HEK293 (cell line): ENCODE measurements at regions not wholly inside any gene's neighbourhood (a gene's known extent, or its start where the extent isn't known, plus 50 kb on each side); places are given as distances from the start of the nearest gene placed in this dataset.

Source experiments
- CTCF ChIA-PET: fragments of 350-600 bp; formaldehyde crosslinking; extraction: SDS; loops from one replicate; lab custom pipeline; 2021; ENCODE audit warnings: antibody characterized with exemption; lab: Yijun Ruan, JAX
- POLR2A ChIA-PET: fragments of 300-600 bp; formaldehyde crosslinking; extraction: SDS; loops from one replicate; lab custom pipeline; 2020; ENCODE audit warnings: antibody characterized with exemption, inconsistent platforms; lab: Yijun Ruan, JAX
- H3K27ac ChIP-seq: fragments of 200-500 bp; sonication (Bioruptor generic); 2 replicates; pipeline ENCODE4 v1.5.1; 2014; ENCODE audit warnings: low read depth, low read length, control low read depth, inconsistent platforms; ENCODE audit errors: extremely low read depth
- H3K36me3 ChIP-seq, 2 experiments: fragments of 200-500 bp in 1 of 2; sonication (Bioruptor generic) in 1 of 2; 1 replicate in 1 of 2; 2 replicates in 1 of 2; pipeline ENCODE4 v1.5.1; 2014 to 2017; ENCODE audit warnings: inconsistent platforms in 2 of 2, low read length in 2 of 2; ENCODE audit not compliant: control insufficient read depth in 2 of 2, insufficient read depth in 1 of 2
- H3K4me1 ChIP-seq: fragments of 200-500 bp; sonication (Bioruptor generic); 2 replicates; pipeline ENCODE4 v1.5.1; 2014; ENCODE audit warnings: mild to moderate bottlenecking, low read length, inconsistent platforms; ENCODE audit not compliant: control insufficient read depth, insufficient read depth
- H3K4me3 ChIP-seq: 2 replicates; pipeline ENCODE4 v1.5.1; 2011; ENCODE audit warnings: low read depth, mild to moderate bottlenecking, control low read depth, low read length, moderate library complexity
- H3K9me3 ChIP-seq: fragments of 200-500 bp; sonication (Bioruptor generic); 2 replicates; pipeline ENCODE4 v1.5.1; 2014; ENCODE audit warnings: low read depth, low read length, inconsistent platforms; ENCODE audit not compliant: control insufficient read depth, insufficient read depth
- GLI2 ChIP-seq: fragments of 450-650 bp; formaldehyde crosslinking; IDR thresholded peaks from 2 replicates; pipeline ENCODE4; 2017; ENCODE audit warnings: missing biosample characterization, missing genetic modification characterization, low read depth, borderline replicate concordance
- GLIS2 ChIP-seq: fragments of 450-650 bp; formaldehyde crosslinking; IDR thresholded peaks from 2 replicates; pipeline ENCODE4 v1.5.1; 2016; ENCODE audit warnings: missing biosample characterization, missing genetic modification characterization
- HOXA7 ChIP-seq: sonication (generic); formaldehyde crosslinking; IDR thresholded peaks from 2 replicates; pipeline ENCODE4 v1.8.1; 2022; ENCODE audit warnings: missing genetic modification reagents, borderline replicate concordance
- IKZF3 ChIP-seq: fragments of 450-650 bp; IDR thresholded peaks from 2 replicates; pipeline ENCODE4 v1.5.0; 2018; ENCODE audit warnings: missing biosample characterization, mild to moderate bottlenecking, missing genetic modification characterization, moderate library complexity
- KLF7 ChIP-seq: fragments of 450-650 bp; formaldehyde crosslinking; IDR thresholded peaks from 2 replicates; pipeline ENCODE4 v1.5.1; 2016; ENCODE audit warnings: missing biosample characterization, missing genetic modification characterization, borderline replicate concordance
- KLF8 ChIP-seq: fragments of 450-650 bp; formaldehyde crosslinking; IDR thresholded peaks from 2 replicates; pipeline ENCODE4 v1.5.1; 2016; ENCODE audit warnings: missing biosample characterization, missing genetic modification characterization
- SALL2 ChIP-seq: fragments of 450-650 bp; formaldehyde crosslinking; IDR thresholded peaks from 2 replicates; pipeline ENCODE4 v1.5.0; 2017; ENCODE audit warnings: missing biosample characterization, mild to moderate bottlenecking, missing genetic modification characterization, borderline replicate concordance
- ZFP69B ChIP-seq: fragments of 450-650 bp; formaldehyde crosslinking; IDR thresholded peaks from 2 replicates; pipeline ENCODE4 v1.5.1; 2016; ENCODE audit warnings: missing biosample characterization, missing genetic modification characterization
- ZIC2 ChIP-seq: fragments of 450-650 bp; formaldehyde crosslinking; IDR thresholded peaks from 2 replicates; pipeline ENCODE4 v1.5.1; 2016; ENCODE audit warnings: missing biosample characterization, missing genetic modification characterization
- ZNF121 ChIP-seq: fragments of 450-650 bp; formaldehyde crosslinking; IDR thresholded peaks from 2 replicates; pipeline ENCODE4 v1.5.1; 2016; ENCODE audit warnings: missing biosample characterization, missing genetic modification characterization
- ZNF133 ChIP-seq: fragments of 450-650 bp; formaldehyde crosslinking; IDR thresholded peaks from 2 replicates; pipeline ENCODE4 v1.5.1; 2016; ENCODE audit warnings: missing biosample characterization, missing genetic modification characterization
- ZNF140 ChIP-seq: fragments of 450-650 bp; formaldehyde crosslinking; IDR thresholded peaks from 2 replicates; pipeline ENCODE4 v1.5.1; 2016; ENCODE audit warnings: missing biosample characterization, missing genetic modification characterization
- ZNF169 ChIP-seq: fragments of 450-650 bp; formaldehyde crosslinking; IDR thresholded peaks from 2 replicates; pipeline ENCODE4 v1.5.1; 2016; ENCODE audit warnings: missing biosample characterization, missing genetic modification characterization
- ZNF221 ChIP-seq: fragments of 450-650 bp; formaldehyde crosslinking; IDR thresholded peaks from 2 replicates; pipeline ENCODE4 v1.5.1; 2017; ENCODE audit warnings: missing biosample characterization, missing genetic modification characterization, borderline replicate concordance
- ZNF394 ChIP-seq: fragments of 450-650 bp; formaldehyde crosslinking; IDR thresholded peaks from 2 replicates; pipeline ENCODE4 v1.5.1; 2016; ENCODE audit warnings: missing biosample characterization, missing genetic modification characterization, mild to moderate bottlenecking, moderate library complexity, borderline replicate concordance
- ZNF510 ChIP-seq: fragments of 450-650 bp; formaldehyde crosslinking; IDR thresholded peaks from 2 replicates; pipeline ENCODE4 v1.5.1; 2018; ENCODE audit warnings: mild to moderate bottlenecking, missing genetic modification characterization, missing biosample characterization; ENCODE audit not compliant: insufficient replicate concordance
- ZNF544 ChIP-seq: fragments of 450-650 bp; formaldehyde crosslinking; IDR thresholded peaks from 2 replicates; pipeline ENCODE4 v1.5.0; 2017; ENCODE audit warnings: missing biosample characterization, missing genetic modification characterization
- ZNF600 ChIP-seq: fragments of 450-650 bp; formaldehyde crosslinking; IDR thresholded peaks from 2 replicates; pipeline ENCODE4 v1.5.1; 2016; ENCODE audit warnings: missing biosample characterization, missing genetic modification characterization
- ZNF623 ChIP-seq: fragments of 450-650 bp; formaldehyde crosslinking; IDR thresholded peaks from 2 replicates; pipeline ENCODE4 v1.5.1; 2016; ENCODE audit warnings: missing biosample characterization, missing genetic modification characterization
- ZNF701 ChIP-seq: fragments of 450-650 bp; formaldehyde crosslinking; IDR thresholded peaks from 2 replicates; pipeline ENCODE4 v1.5.1; 2016; ENCODE audit warnings: missing biosample characterization, missing genetic modification characterization
- ZNF837 ChIP-seq: fragments of 450-650 bp; formaldehyde crosslinking; IDR thresholded peaks from 2 replicates; pipeline ENCODE4 v1.5.1; 2016; ENCODE audit warnings: missing biosample characterization, missing genetic modification characterization
- ZSCAN30 ChIP-seq: fragments of 450-650 bp; IDR thresholded peaks from 2 replicates; pipeline ENCODE4 v1.5.1; 2018; ENCODE audit warnings: missing biosample characterization, mild to moderate bottlenecking, missing genetic modification characterization, moderate library complexity
- TF ChIP-seq, protein P1 (sequence below): fragments of 450-650 bp; formaldehyde crosslinking; conservative IDR thresholded peaks from 2 replicates; pipeline ENCODE4 v1.5.1; 2016; ENCODE audit warnings: low read depth, missing biosample characterization, missing genetic modification characterization
- TF ChIP-seq, protein P2 (sequence below): fragments of 450-650 bp; formaldehyde crosslinking; IDR thresholded peaks from 2 replicates; pipeline ENCODE4 v1.5.1; 2016; ENCODE audit warnings: missing biosample characterization, missing genetic modification characterization
- TF ChIP-seq, protein P3 (sequence below): fragments of 450-650 bp; formaldehyde crosslinking; optimal IDR thresholded peaks from 2 replicates; pipeline ENCODE3; 2016; ENCODE audit warnings: missing biosample characterization, mild to moderate bottlenecking, missing genetic modification characterization
- TF ChIP-seq, protein P4 (sequence below): fragments of 450-650 bp; formaldehyde crosslinking; IDR thresholded peaks from 2 replicates; pipeline ENCODE4 v1.5.1; 2016; ENCODE audit warnings: missing biosample characterization, missing genetic modification characterization

DNA sequence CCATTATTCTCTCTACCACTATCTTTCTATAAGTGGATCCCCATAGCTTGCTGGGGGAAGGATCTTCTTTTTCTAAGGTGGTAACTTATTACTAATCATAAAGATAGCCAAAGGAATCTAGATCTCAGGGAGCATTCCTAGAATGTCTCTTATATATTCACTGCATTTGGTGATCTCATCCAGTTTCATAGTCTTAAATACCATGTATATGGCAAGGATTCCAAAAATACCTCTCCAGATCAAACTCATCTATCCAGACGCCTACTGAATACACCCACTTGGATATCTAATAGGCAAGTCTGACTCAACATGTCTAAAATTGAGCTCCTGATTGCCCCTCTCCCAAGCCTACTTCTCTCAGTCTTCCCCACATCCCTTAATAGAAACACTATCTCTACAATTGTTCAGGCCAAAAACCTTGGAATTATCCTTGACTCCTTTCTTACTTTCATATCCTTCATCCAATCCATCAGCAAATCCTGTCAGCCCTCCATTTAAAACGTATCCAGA, 264.4 kb downstream of the HACE1 start:
- ChIA-PET POLR2A (no interaction called here), CTCF (interaction anchor here (1.3 kb wide), 1 partner anchor 18 kb away, joined by 4 read pairs; no protein-coding TSS in a partner anchor)
- Histone ChIP-seq H3K36me3 (no peaks in the 10 kb centered on the region), H3K4me3 (no peak overlapping the region), H3K9me3 (no peaks in the 10 kb centered on the region), H3K4me1 (no peaks in the 10 kb centered on the region), H3K27ac (no peak overlapping the region)
- TF ChIP-seq SALL2 (tag by site-specific recombination) (no peak), ZFP69B (tag by site-specific recombination) (no peak), ZNF394 (tag by site-specific recombination) (no peak), ZNF121 (tag by site-specific recombination) (no peak), KLF7 (no peak), ZNF133 (no peak), ZSCAN30 (tag by site-specific recombination) (no peak), GLI2 (tag by site-specific recombination) (no peak), ZIC2 (tag by site-specific recombination) (no peak)

DNA sequence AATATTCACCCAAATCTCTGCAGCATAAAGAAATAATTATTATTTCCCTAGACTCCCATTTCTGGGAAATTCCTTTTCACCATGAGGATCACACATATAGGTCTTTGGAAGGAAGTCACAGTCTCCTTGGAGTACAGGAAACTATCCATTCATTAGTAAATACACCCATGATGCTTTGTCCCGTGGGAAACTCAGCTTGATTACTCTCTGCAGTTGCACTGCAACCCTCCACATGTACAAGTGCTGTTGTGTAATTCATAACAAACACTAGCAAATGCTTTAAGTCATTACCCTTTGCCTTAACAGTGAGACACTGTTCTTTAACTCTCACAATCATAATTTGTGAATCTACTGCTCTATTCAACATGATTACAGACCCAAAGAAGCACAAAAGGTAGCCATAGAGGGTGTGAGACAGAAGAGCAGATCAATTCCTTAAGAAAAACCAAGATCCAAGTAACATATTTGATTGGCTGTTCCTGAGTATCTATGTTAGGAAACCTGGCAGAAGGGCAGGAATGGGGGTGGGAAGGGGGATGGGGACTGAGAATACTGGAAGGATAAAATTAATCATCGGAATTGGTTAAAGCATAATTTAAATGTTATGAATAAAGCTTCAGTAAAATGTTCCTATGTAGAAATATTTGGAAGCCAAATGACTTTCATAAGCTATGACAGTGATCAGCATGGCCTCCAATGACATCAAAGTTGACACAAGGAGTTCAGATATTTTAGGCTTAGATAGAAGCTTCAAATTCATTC, 268.0 kb downstream of the HACE1 start:
- no peak overlapping the region for H3K4me3 ChIP-seq
- POLR2A ChIA-PET, result no interaction called here
- no peak for TF ChIP-seq ZNF837 (tag by site-specific recombination)
- TF ChIP-seq, protein P1, sequence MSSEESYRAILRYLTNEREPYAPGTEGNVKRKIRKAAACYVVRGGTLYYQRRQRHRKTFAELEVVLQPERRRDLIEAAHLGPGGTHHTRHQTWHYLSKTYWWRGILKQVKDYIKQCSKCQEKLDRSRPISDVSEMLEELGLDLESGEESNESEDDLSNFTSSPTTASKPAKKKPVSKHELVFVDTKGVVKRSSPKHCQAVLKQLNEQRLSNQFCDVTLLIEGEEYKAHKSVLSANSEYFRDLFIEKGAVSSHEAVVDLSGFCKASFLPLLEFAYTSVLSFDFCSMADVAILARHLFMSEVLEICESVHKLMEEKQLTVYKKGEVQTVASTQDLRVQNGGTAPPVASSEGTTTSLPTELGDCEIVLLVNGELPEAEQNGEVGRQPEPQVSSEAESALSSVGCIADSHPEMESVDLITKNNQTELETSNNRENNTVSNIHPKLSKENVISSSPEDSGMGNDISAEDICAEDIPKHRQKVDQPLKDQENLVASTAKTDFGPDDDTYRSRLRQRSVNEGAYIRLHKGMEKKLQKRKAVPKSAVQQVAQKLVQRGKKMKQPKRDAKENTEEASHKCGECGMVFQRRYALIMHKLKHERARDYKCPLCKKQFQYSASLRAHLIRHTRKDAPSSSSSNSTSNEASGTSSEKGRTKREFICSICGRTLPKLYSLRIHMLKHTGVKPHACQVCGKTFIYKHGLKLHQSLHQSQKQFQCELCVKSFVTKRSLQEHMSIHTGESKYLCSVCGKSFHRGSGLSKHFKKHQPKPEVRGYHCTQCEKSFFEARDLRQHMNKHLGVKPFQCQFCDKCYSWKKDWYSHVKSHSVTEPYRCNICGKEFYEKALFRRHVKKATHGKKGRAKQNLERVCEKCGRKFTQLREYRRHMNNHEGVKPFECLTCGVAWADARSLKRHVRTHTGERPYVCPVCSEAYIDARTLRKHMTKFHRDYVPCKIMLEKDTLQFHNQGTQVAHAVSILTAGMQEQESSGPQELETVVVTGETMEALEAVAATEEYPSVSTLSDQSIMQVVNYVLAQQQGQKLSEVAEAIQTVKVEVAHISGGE (tag by site-specific recombination), result no peak
- TF ChIP-seq ZNF140, result no peak
- no peak for TF ChIP-seq ZNF544 (tag by site-specific recombination)
- H3K9me3 ChIP-seq, result no peaks in the 10 kb centered on the region
- H3K36me3 ChIP-seq, result no peaks in the 10 kb centered on the region
- H3K27ac ChIP-seq, result no peak overlapping the region
- H3K4me1 ChIP-seq, result no peaks in the 10 kb centered on the region
- CTCF ChIA-PET, result interaction anchor here (0.9 kb wide), 1 partner anchor 11 kb away, joined by 3 read pairs; no protein-coding TSS in a partner anchor

DNA sequence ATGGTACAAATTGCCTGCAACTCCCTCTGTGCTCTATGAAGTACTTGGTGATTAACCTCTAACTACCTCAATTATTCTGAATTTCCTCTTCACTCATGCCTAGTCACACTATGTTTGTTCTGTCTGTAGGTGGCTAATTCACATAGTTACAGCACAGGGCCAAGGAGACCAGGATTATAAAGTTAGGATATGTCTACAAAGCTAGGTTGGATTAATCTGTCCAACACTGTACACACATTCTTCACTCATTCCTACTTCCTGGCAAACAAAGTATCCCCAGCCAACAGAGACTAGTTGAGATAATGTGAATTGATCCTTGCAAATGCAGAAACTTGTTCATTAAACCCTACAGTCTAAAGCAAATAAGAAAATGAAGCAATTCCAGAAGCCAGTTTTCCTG, 269.8 kb downstream of the HACE1 start:
- Histone ChIP-seq H3K9me3 (no peaks in the 10 kb centered on the region), H3K27ac (no peak overlapping the region), H3K4me1 (no peaks in the 10 kb centered on the region), H3K4me3 (no peak overlapping the region), H3K36me3 (no peaks in the 10 kb centered on the region)
- POLR2A ChIA-PET, result no interaction called here
- CTCF ChIA-PET, result no interaction called here
- TF ChIP-seq ZNF701 (no peak), ZNF121 (tag by site-specific recombination) (no peak), ZNF169 (tag by site-specific recombination) (no peak), HOXA7 (CRISPR knock-in tag) (no peak), ZNF600 (tag by site-specific recombination) (no peak), ZNF221 (no peak), ZNF623 (tag by site-specific recombination) (no peak), GLIS2 (no peak), KLF8 (tag by site-specific recombination) (no peak), IKZF3 (tag by site-specific recombination) (no peak), ZNF510 (tag by site-specific recombination) (no peak)
- TF ChIP-seq, protein P2, sequence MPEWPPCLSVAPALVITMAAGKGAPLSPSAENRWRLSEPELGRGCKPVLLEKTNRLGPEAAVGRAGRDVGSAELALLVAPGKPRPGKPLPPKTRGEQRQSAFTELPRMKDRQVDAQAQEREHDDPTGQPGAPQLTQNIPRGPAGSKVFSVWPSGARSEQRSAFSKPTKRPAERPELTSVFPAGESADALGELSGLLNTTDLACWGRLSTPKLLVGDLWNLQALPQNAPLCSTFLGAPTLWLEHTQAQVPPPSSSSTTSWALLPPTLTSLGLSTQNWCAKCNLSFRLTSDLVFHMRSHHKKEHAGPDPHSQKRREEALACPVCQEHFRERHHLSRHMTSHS, result no peak
- TF ChIP-seq, protein P3, sequence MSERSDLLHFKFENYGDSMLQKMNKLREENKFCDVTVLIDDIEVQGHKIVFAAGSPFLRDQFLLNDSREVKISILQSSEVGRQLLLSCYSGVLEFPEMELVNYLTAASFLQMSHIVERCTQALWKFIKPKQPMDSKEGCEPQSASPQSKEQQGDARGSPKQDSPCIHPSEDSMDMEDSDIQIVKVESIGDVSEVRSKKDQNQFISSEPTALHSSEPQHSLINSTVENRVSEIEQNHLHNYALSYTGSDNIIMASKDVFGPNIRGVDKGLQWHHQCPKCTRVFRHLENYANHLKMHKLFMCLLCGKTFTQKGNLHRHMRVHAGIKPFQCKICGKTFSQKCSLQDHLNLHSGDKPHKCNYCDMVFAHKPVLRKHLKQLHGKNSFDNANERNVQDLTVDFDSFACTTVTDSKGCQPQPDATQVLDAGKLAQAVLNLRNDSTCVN (tag by site-specific recombination), result no peak
- TF ChIP-seq, protein P4, sequence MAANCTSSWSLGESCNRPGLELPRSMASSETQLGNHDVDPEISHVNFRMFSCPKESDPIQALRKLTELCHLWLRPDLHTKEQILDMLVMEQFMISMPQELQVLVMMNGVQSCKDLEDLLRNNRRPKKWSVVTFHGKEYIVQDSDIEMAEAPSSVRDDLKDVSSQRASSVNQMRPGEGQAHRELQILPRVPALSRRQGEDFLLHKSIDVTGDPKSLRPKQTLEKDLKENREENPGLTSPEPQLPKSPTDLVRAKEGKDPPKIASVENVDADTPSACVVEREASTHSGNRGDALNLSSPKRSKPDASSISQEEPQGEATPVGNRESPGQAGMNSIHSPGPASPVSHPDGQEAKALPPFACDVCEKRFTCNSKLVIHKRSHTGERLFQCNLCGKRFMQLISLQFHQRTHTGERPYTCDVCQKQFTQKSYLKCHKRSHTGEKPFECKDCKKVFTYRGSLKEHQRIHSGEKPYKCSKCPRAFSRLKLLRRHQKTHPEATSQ (tag by site-specific recombination), result no peak
